Ramos (cell line): ENCODE measurements at regions not wholly inside any gene's neighbourhood (a gene's known extent, or its start where the extent isn't known, plus 50 kb on each side); places are given as distances from the start of the nearest gene placed in this dataset.

ENCODE experiments used
- in situ Hi-C: fragments of 300-500 bp; cut with MboI; formaldehyde crosslinking; loops from one replicate; pipeline ENCODE4 v1.14.3; 2022; ENCODE audit warnings: low sequenced_read_pairs; ENCODE audit not compliant: unreplicated experiment

DNA sequence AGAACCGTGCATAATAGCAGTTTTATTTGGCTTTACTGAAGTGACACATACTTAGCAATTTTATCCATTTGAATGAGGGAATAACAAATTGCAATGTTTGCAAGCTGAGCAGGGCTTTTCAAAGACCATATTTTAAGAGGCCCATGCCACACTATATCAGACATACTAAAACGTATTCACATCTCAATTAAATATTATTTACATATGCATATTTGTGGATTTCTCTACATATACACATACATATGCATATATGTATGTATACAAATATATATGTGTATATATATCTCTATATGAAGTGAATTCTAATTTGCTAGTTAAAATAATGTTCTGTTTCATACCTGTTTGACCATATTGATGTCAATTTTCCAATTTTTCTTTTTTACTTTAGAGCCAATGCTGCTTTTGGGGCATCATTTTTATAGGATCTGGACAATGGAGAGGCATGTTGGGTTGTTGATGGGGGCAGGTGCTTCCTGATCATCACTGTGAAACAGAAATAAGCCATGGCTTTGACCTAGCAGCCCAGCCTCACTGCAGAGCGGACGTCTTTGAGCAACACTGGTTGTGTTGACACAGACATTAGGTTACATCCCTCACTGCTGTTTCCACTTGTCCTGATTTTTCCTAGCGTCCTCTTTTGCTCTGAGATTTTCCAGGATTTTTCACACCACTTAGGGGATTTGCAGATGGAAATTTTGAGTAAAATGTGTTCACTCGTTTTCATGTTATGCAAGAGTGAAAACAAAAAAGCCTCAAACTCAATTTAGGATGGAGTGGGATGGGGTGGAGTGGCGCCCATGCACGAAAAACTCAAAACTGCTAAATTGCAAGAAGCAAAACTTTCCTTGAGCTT lies 56.9 kb downstream of the RDH14 start:
- in situ Hi-C loops: loop anchor here (25.0 kb wide), 1 partner anchor 859 kb away; the partner anchor contains the start of gene OSR1

DNA sequence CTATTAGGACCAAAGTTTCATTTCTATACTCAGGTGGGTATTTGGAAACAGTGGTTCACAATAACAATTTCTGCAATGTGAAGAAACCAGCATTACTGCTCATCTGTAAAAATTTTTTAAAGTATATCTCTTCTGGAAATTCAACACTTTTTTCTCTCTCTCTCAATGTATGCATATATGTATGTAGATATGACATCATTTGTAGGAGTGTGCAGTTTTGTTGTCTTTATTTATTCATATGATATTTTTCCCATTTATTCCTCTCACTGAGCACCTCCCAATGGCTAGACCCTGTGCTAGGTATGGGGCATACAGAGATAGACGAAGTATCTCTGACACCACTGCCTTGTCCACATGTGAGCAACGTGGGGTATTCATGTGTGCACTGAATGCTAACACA lies 58.3 kb downstream of the RDH14 start:
- in situ Hi-C loops: loop anchor here (25.0 kb wide), 1 partner anchor 860 kb away; the partner anchor contains the start of gene OSR1

DNA sequence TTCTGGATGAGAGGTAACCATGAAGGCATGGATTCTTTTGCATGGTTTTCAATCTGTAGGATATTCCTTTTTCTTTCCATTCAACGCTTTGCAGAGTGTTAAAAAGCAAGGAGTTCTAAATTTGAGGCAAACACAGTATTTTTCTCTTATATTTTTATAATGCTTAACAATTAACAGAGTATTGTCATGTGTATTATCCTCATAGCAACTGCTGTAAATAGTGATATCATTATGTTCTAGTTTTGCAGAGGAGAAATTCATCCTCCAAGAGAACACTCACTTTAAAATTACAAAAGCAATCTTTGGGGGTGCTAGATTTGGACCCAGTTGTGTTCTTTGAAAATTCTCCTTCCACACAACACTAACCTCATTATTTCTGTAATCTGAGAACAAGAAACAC lies 58.7 kb downstream of the RDH14 start:
- in situ Hi-C loops: loop anchor here (25.0 kb wide), 1 partner anchor 861 kb away; the partner anchor contains the start of gene OSR1

DNA sequence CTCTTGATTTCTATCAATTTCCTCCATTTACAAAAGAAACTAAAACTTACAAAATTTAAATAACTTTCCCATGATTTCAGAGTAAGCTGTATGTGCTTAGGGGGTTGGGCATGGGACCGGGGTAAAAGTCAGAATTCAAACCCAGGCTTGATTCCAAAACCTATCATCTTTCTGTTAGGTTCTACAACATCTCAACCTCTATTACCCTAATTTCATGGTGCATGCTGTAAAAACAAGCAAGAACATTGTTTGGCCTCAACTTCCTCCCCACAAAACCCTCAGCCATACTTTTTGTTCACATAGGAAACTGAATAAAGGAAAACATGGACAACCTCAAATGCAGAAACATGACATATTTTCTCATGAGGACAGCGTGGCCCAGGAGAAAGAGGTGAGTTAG lies 59.3 kb downstream of the RDH14 start:
- in situ Hi-C loops: loop anchor here (25.0 kb wide), 1 partner anchor 861 kb away; the partner anchor contains the start of gene OSR1

DNA sequence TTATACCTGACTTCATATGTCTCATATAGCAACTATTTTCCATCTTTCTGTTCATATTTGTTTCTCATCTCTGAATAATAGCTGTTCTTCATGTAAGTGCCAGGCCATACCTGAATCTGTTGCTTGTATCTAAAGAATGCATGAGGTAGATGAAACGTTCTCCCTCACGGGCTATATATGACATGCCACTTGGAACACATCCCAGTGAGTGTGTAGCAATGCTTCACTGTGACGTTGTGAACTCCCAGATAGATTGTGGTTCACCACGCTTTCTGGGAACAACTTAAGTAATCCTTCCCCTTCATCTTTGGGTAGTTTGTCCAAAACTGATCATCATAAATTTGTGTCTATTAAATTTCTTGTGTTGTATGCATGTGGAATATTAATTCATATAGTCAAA lies 60.1 kb downstream of the RDH14 start:
- in situ Hi-C loops: loop anchor here (25.0 kb wide), 1 partner anchor 862 kb away; the partner anchor contains the start of gene OSR1

DNA sequence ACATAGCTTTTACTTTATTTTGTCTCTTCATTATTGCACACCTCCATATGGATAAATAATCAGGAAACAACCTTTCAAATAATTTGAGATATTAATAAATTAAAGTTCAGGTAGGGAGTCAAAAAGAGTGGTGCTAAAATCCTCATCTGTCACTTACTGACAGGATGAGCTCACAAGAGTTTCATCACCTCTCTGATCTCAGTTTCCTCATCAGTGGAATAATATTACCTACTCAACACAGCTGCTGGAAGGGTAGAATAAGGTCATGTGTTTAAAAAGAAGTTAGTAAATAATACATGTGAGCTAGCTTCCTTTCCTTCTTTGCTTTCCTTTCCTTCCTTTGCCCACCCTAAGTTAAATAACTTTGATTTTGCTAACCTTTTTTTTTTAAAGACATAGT lies 61.9 kb downstream of the RDH14 start:
- in situ Hi-C loops: no loop called here

DNA sequence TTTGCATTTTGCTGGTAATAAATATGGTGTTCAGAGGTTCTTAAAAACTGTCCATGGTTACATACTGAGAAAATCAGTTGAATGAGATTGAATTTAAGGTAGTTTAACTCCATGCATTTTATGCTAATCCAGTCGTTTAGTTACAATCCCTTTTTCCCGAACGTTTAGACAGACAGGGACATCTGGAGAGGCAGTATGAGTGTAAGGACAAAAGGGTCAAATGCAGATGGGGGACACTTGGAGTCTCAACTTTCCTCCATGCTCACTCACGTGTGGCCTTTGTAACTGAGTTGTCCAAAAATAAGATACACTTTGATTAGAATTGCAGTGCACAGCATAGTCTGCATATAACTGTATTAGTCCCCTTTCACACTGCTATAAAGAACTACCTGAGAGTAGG lies 63.9 kb downstream of the RDH14 start:
- in situ Hi-C loops: no loop called here

DNA sequence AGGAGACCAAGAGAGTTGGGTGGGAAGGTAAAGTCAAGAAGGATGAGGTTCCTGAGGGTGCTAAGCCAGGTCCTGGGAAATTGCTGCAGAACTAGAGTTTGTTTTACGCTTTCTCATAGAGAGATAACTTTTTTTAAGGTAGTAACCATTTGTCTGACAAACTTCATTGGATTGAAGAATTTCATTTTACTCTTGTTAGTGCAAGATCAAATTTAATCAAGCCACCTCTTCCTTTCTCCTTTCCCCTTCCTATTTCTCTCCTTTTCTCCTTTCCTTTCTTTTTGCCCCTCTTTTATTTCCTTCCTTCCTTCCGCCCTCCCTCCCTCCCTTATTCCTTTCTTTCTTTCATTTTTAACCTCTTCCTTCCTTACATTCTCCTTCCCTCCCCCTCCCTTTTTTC lies 65.4 kb downstream of the RDH14 start:
- in situ Hi-C loops: no loop called here

DNA sequence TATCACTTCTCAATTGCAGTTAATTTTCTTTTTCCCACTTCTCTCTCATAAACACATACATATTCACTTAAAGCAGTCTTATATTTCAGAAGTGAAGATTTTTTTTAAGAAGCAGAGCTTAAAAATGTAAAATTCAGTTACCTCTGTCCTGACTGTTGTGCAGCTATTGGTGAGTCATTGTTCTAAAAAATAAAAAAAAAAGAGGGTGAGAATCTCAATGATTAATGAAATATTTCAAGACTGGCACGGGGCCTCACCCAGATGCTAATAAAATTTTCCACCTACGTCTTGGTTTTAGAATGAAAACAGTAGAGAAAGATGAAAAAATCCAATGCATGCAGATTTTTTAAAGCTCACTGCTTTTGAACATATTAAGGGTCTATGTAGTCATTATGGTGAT lies 67.7 kb downstream of the RDH14 start:
- in situ Hi-C loops: no loop called here

DNA sequence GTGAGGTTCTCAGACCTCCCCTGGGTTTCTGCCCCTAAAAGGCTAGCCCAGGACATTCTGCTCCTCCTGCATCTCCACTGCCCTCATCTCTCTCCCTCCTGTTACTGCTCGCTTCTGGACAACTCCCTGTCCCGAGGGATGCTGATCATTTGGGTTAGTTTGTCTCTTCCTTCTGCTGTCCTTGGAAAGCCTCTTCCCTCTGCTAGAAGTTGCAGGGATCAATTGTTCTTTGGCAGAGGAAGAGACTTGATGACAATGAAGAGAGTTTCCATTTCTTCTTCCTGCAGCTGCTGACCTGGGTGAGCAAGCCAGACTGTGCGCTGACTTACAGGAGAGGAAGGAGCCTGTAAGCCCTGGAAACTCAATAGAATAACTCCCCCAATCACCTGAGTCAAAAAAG lies 68.9 kb downstream of the RDH14 start:
- in situ Hi-C loops: no loop called here

DNA sequence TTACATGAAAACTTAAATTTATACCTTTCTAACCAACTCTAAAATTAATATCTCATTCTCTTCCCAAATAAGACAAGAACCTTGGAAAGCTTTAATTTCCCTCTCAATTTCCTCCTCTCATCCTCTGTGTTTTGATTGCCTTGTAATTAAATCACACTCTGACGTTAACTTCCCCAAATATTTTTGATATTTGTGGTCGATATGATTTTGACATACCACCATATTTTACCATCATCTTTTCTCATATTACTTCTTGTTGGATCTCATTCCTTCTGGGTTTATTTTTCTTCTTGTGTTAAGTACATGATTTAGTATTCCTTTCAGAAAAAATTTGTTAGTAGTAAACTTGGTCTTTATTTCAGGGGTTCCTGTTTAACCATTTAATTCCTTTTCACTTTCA lies 69.6 kb downstream of the RDH14 start:
- in situ Hi-C loops: no loop called here

DNA sequence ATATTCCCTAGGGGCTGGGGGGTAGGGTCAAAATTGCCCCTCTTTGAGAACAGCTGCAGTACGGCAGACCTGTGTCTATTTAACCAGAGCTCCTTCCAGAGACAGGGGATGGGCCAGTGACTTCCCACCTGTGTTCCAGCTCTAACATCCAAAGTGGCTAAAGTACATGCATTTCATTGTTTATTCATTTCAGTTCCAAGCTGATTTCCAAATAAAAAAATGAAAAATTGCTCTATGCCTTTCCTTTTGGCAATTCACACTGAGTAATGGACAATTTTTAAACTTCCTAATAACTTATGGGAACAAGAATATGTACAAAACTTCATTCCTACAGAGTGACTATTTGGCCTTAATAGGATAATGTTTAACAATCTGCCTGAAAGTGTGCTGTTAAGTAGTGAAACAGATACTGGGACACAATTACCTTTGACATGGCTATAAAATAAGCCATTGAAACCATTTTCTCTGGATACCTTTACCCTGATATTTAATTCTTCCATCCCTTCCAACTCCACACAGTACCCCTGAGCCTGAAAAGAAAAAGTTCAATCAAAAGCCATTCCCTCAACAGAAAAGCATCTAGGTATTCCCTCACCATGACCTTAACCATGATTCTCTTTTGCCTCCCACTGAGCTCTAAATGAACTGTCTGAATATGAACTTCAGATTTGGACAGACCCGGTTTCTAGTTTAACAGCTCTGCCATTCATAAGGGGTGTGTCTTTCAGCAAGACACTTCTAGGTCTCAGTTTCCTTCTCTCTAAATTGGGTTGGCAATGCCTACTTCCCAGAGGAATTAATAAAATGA lies 73.1 kb downstream of the RDH14 start:
- in situ Hi-C loops: no loop called here

DNA sequence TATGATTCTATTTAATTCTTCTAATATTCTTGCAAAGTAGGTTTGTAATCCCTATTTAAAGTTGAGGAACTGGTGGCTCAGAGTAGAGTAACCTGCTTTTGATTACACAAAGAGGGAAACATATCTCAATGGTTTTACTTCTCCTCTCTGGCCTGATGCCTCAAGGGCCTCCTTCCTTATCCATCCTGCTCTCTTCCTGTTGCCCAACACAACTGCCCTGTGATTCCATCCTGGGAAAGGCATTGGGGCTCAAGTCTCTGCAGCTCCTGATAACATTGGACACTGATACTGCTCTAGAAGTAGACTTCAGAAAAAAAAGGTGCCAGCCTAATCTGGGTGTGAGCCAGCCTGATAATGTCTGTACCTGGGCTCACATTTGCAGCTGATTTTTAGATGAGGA lies 75.8 kb downstream of the RDH14 start:
- in situ Hi-C loops: no loop called here

DNA sequence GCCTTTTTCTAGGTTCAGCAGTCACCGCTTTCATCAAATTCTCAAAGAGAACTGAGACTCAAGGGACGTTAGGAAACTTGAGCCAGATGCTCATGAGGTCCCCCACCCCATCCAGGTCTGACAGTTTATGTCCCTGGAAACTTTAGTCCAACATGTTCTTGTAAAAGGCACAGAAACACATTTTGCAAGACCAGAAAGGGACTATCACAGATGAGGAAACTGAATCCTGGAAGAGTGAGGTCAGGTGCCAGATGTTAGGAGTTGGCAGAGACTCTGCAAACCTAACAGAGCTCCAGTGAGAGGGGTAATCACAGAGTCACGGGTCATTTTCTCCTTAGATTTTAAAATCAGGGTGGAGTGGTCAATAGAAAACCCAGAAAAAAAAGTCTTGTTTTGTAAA lies 76.6 kb downstream of the RDH14 start:
- in situ Hi-C loops: no loop called here

DNA sequence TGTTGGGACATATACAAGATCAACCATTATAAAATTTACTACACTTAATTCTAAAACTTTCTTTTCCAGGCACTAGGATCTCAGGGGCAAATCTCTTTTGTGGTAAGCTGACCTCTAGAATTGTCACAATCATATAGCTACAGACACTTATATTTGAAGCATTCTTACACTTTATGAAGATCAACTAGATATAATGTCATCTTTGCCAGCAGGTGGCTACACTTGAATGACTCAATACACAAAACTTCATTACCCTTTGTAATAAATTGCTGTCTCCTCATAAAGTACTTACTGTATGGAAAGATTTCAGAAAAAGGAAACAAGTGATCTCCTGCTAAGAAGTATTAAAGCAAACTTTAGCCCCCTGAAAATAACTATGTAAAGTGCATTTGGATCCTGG lies 77.8 kb downstream of the RDH14 start:
- in situ Hi-C loops: no loop called here

DNA sequence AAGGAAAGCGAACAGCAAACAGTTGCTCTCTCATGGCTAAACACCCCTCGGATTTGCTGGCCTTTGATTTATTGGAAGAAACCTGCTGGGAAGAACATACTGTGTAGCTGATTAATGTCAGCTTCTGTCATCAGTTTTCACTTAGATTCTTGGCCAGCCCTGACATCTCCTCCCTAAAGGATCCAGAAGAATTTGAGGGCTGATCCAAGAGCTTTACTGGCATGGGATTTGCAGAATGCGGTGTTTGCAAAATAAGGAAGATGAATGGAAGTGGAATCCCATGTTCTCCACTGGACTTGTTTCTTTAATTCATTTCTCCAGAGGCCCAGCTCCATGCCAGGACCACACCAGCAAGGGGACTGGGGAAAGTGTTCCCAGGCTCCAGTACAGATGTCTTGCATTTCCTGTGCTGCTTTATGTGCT lies 80.5 kb downstream of the RDH14 start:
- in situ Hi-C loops: no loop called here

DNA sequence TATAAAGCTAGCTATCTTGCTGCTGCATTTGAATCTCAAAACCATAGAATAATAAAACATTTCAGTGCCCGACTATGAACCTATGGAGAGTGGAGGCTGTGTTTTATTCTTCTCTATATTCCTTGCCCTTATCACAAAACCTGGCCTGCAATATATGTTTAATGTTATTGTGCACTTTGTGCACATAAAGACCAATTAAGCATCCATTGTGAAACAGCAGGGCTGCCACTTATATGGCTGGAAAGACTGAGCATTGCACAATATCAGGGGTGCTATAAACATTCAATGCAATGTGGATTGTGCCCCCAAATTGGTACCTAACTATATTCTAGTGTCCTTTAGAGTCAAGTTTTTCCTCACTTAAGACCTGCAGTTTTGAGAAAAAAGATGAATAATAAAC lies 83.2 kb downstream of the RDH14 start:
- in situ Hi-C loops: no loop called here

DNA sequence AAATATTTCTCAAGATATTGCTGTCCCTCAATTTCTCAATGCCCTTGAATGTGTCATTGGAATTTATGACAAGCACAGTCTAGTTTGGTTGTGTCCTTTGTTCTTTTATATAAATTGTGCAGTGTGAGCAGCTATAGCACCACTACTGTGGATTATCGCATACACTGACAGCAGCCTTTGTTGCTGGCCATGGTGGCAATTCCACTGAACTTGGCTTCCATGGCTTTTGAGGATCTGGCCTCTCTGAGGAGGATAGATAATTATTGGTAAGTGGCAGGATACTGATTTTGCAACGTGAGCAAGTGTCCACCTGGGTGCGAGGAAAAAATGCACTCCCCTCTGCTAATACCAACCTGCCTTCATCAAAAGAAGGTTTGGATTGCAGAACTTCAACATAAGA lies 84.0 kb downstream of the RDH14 start:
- in situ Hi-C loops: no loop called here

DNA sequence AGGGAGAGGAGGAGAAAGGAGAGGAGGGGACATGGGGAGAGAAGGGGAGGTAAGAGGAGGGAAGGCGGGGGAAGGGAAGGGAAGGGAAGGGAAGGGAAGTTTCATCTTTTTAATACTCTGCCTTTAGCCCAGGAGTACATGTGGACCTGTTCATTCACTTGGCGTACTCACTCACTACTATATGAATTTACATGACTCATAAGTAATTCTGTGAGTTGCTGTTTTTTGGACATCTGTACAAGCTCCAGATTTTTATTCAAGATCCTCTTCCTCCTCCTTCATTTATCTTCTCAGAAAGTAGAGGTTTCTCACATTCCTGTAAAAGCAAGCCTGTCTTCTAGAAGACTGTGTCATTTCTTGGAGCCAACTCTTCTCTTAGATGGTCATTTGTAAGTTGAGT lies 84.6 kb downstream of the RDH14 start:
- in situ Hi-C loops: no loop called here

DNA sequence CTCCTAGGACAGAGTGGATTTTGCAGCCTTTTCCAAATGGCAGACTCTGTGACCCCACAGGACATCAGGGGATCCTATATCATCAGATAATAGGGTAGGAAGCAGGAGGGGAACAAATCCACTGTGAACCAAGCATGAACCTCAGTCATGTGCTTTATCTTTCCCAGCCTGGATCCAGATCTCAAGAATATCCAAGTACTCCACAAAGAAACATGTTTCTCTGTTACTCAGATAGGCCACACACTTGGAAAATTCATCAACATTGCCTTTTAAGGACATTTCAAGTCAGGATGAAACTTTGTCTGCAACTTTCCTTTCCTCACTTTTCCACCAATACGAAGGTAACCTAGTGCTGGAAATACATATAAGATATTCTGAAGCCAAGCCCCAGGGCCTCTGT lies 85.8 kb downstream of the RDH14 start:
- in situ Hi-C loops: no loop called here
